Retinal pigment epithelial cell (primary cell): ENCODE measurements at regions not wholly inside any gene's neighbourhood (a gene's known extent, or its start where the extent isn't known, plus 50 kb on each side); places are given as distances from the start of the nearest gene placed in this dataset.
"Not testable (repeated sequence)": the region's sequence is repeated elsewhere in the genome, so short reads cannot be mapped to it uniquely, and the experiment has no call there.

Source experiments
- DNase-seq: peaks from one replicate; pipeline ENCODE4 v3.0.0-alpha.2; 2010; ENCODE audit warnings: low read depth
- H3K4me3 ChIP-seq: 2 replicates; pipeline ENCODE4 v1.5.1; 2011; ENCODE audit warnings: mild to moderate bottlenecking, low read length, control low read depth, moderate library complexity
- TF ChIP-seq, protein P1 (sequence below): conservative IDR thresholded peaks from 2 replicates; pipeline ENCODE4 v1.5.1; 2011; ENCODE audit warnings: low read depth, low read length, control low read depth, inconsistent platforms

DNA sequence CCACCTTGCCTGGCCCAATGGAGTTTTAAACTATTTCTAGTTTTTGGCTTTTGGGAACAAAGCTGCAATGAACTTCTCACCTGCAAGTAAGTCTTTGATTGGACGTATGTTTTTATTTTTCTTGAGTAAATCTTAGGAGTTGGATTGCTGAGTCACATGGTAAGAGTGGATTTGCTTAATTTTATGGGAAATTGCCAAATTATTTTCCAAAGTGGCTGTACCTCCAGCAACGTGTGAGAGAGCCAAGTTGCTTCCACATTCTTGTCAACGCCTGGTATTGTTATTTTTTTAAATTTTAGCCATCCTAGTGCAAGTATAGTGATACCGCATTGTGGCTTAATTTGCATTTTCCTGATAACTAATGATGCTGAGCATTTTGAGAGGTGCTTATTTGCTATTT, 136.6 kb downstream of the LMNTD1 start:
- DNase-seq, result no peak
- no peak overlapping the region for H3K4me3 ChIP-seq
- TF ChIP-seq, protein P1, sequence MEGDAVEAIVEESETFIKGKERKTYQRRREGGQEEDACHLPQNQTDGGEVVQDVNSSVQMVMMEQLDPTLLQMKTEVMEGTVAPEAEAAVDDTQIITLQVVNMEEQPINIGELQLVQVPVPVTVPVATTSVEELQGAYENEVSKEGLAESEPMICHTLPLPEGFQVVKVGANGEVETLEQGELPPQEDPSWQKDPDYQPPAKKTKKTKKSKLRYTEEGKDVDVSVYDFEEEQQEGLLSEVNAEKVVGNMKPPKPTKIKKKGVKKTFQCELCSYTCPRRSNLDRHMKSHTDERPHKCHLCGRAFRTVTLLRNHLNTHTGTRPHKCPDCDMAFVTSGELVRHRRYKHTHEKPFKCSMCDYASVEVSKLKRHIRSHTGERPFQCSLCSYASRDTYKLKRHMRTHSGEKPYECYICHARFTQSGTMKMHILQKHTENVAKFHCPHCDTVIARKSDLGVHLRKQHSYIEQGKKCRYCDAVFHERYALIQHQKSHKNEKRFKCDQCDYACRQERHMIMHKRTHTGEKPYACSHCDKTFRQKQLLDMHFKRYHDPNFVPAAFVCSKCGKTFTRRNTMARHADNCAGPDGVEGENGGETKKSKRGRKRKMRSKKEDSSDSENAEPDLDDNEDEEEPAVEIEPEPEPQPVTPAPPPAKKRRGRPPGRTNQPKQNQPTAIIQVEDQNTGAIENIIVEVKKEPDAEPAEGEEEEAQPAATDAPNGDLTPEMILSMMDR, result no peak

DNA sequence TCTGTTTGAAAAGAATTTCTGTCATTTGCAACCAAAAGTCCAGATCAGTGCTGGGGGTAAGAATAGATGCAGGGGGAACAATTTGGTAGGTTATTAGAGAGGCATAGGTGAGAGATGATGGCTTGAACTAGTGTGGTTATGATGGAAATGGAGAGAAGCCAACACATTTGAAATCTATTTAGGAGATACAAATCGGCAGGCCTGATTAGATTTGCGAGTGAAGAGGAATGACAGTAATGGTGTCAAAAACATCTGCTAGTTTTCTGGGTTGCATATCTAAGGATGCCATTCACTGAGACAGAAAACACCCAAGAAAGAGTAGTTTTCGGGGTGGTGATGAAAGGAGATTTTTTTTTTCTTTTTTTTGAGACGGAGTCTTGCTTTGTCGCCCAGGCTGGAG, 138.1 kb downstream of the LMNTD1 start:
- TF ChIP-seq, protein P1, result no peak
- no peak overlapping the region for H3K4me3 ChIP-seq
- no peak for DNase-seq

DNA sequence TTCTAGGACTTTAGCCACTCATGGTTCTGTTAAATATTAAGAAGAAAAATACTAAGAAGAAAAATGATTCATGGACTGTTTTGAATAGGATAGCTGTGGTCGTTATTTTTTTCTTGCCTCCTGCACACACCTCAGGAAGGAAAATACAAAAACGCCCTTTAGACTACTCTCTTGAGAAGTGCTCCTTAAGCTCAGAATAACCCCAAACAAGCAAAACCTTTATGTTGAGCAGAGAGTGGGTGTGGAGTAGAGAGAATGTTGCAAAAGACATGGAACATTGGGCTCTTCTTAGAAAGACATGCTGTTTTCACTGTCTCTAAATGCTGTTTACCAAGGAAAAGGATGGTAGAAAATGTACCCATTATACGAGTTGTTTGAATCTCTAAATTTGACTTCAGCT, 140.3 kb downstream of the LMNTD1 start:
- TF ChIP-seq, protein P1, result no peak
- H3K4me3 ChIP-seq, result no peak overlapping the region
- DNase-seq, result no peak

DNA sequence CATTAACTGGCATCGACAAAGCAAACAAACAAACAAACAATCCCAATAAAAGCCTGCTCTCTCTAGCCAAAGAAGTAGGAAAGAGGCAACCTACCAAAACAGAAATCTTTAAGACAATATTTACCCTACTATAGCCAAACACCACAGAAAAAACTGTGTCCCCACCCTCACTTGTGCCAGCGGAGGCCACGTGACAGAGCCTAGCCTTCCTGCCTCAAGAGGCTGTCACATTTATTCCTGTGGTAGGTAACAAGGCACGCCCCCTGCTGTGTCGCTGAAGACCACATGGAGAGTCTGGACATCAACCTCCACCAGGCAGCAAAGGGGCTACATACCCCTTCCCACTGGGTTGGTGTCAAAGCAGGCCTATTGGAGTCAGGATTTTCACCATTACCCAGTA, 148.1 kb downstream of the LMNTD1 start:
- TF ChIP-seq, protein P1, result no peak
- no peak for DNase-seq
- H3K4me3 ChIP-seq, result no peak overlapping the region

DNA sequence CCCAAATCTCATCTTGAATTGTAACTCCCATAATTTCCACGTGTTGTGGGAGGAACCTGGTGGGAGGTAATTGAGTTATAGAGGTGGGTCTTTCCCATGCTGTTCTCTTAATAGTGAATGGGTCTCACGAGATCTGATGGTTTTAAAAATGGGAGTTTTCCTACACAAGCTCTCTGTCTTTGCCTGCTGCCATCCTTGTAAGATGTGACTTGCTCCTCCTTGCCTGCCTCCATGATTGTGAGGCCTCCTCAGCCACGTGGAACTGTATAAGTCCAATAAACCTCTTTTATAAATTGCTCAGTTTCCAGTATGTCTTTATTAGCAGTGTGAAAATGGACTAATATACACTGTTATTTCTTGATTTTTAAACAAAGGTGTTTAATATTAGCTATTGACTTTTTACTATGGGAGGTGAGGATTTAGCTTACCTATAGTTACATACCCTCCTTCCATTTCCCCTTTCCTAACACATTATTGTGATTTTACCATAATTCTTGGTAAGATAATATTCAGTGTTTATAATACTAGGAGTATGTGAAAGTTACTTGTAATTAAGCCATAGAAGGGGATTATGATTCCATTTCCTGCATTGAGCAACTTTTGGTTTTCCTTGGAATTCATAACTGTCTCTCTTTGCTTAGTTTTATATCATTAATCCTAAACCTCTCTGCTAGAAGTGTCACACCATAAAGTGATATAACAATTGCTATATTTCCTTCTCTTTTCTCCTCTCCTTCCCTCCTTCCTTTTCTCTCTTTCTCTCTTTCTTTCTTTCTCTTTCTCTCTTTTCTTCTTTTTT, 151.0 kb upstream of the KRAS start:
- TF ChIP-seq, protein P1, result no peak
- peak; percentile 18 for DNase-seq
- no peak overlapping the region for H3K4me3 ChIP-seq

DNA sequence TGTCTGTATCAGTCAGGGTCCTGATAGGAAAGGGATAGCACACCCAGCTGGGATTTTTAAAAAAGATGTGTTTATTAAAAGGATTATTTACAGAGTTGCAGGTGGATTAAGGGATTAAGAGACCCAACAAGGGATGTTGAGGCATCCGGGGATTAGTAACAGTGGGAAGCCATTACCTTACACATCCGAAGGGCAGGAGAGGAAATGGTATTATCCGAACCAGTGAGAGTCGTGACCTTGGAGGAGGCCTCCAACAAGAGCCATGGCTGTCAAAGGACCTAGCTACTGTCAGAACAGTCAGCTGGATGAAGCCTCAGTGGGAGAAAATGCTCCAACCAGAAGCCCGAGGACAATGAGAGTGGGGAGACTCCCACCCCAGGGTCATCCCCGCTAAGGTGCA, 146.3 kb upstream of the KRAS start:
- TF ChIP-seq, protein P1, result no peak
- no peak overlapping the region for H3K4me3 ChIP-seq
- DNase-seq, result no peak

DNA sequence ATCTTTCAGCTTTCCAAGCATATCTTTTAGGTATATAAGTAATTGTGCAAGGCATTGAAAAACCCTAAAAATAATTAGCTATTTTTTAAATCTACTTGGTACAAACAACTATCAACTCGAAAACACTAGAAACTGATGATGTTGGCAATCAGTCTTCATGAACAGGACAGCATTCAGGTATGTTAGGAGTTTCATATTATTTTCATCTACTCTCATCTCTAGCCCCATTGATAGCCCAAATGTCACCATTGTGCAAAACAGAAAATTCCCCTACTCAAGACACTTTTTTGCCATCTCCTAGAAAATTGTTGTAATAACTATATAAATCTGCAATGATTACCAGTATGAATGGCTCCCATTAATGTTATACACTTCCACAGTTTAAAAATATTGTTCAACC, 144.5 kb upstream of the KRAS start:
- TF ChIP-seq, protein P1, result no peak

DNA sequence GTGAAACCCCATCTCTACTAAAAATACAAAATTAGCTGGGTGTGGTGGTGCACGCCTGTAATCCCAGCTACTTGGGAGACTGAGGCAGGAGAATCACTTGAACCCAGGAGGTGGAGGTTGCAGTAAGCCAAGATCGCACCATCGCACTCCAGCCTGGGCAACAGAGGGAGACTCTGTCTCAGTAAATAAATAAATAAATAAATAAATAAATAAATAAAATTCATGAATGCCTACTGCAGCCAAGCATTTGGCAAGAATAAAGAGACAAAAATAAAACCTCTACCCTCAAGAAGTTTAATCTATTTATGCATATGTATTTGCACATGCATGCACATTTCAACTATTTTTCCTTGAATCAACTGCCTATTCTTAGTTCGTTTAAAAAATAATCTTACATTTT, 144.0 kb upstream of the KRAS start:
- H3K4me3 ChIP-seq, DNase-seq: not testable (repeated sequence)

More for the DNA sequence above, 144.5 kb upstream of the KRAS start:
- no peak for DNase-seq
- no peak overlapping the region for H3K4me3 ChIP-seq
